Osteoblast (primary cell): ENCODE measurements at regions not wholly inside any gene's neighbourhood (a gene's known extent, or its start where the extent isn't known, plus 50 kb on each side); places are given as distances from the start of the nearest gene placed in this dataset.

Experiments used
- DNase-seq: peaks from one replicate; pipeline ENCODE4 v3.0.0; 2011; ENCODE audit warnings: low spot score, mixed read lengths; ENCODE audit not compliant: insufficient read length; ENCODE audit errors: missing footprints
- H2AFZ ChIP-seq: 2 replicates; pipeline ENCODE4 v1.6.0; 2011; ENCODE audit warnings: mild to moderate bottlenecking, low read length
- H3K27ac ChIP-seq: 2 replicates; pipeline ENCODE4 v1.5.1; 2011; ENCODE audit warnings: mild to moderate bottlenecking, low read depth, low read length, moderate library complexity
- H3K27me3 ChIP-seq: 2 replicates; pipeline ENCODE4 v1.6.0; 2012; ENCODE audit warnings: mild to moderate bottlenecking, control low read depth, inconsistent platforms, low read length, moderate library complexity; ENCODE audit not compliant: insufficient read depth
- H3K36me3 ChIP-seq: 2 replicates; pipeline ENCODE4 v1.5.1; 2011; ENCODE audit warnings: mild to moderate bottlenecking, low read length, control low read depth, moderate library complexity; ENCODE audit not compliant: insufficient read depth
- H3K4me1 ChIP-seq: 2 replicates; pipeline ENCODE4 v1.5.1; 2011; ENCODE audit warnings: mild to moderate bottlenecking, low read length, control low read depth, moderate library complexity; ENCODE audit not compliant: insufficient read depth
- H3K4me2 ChIP-seq: 2 replicates; pipeline ENCODE4 v1.6.0; 2011; ENCODE audit warnings: mild to moderate bottlenecking, low read length; ENCODE audit not compliant: insufficient read depth
- H3K4me3 ChIP-seq: fragments of 200-600 bp; sonication (generic); 3 replicates; pipeline ENCODE4 v1.5.1; 2012; ENCODE audit warnings: mild to moderate bottlenecking, low read length, inconsistent platforms; ENCODE audit not compliant: insufficient read depth
- H3K79me2 ChIP-seq: 2 replicates; pipeline ENCODE4 v1.6.0; 2012; ENCODE audit warnings: mild to moderate bottlenecking, low read length, control low read depth, inconsistent platforms; ENCODE audit not compliant: insufficient read depth
- H3K9me3 ChIP-seq: 2 replicates; pipeline ENCODE4 v1.5.1; 2011; ENCODE audit warnings: low read depth, low read length, control low read depth
- H4K20me1 ChIP-seq: 2 replicates; pipeline ENCODE4 v1.6.0; 2012; ENCODE audit warnings: mild to moderate bottlenecking, low read length, control low read depth; ENCODE audit not compliant: insufficient read depth
- TF ChIP-seq, protein P1 (sequence below): IDR thresholded peaks from 2 replicates; pipeline ENCODE4 v1.5.1; 2011; ENCODE audit warnings: mild to moderate bottlenecking, low read depth, low read length, moderate library complexity; ENCODE audit errors: extremely low read depth

DNA sequence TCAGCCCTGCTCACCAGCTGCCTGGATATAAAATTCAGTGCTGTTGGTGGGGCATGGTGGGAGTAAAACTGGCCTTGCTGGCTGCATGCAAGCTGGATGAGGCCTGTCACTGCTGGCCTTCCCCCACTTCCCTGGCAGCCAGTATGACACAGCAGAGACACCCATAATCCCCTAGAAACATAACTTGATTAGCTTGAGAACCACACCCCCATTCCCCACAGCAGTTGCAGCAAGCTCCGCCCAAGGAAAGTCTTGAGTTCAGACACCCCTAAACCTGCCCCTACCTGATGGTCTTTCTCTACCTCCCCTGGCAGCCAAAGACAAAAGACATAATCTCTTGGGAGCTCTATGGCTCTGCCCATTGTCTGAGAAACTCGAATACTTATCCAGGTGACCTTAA is 405.1 kb upstream of the NECTIN3 start:
- Histone ChIP-seq H3K4me3 (no peak overlapping the region), H3K27ac (no peak overlapping the region), H2AFZ (peak overlapping the region; percentile 47), H3K4me2 (no peak overlapping the region), H3K4me1 (peaks cover 14% of the 10 kb centered on the region), H4K20me1 (no peaks in the 10 kb centered on the region), H3K9me3 (no peaks in the 10 kb centered on the region), H3K36me3 (no peaks in the 10 kb centered on the region), H3K27me3 (no peaks in the 10 kb centered on the region), H3K79me2 (no peaks in the 10 kb centered on the region)
- no peak for DNase-seq
- TF ChIP-seq, protein P1, sequence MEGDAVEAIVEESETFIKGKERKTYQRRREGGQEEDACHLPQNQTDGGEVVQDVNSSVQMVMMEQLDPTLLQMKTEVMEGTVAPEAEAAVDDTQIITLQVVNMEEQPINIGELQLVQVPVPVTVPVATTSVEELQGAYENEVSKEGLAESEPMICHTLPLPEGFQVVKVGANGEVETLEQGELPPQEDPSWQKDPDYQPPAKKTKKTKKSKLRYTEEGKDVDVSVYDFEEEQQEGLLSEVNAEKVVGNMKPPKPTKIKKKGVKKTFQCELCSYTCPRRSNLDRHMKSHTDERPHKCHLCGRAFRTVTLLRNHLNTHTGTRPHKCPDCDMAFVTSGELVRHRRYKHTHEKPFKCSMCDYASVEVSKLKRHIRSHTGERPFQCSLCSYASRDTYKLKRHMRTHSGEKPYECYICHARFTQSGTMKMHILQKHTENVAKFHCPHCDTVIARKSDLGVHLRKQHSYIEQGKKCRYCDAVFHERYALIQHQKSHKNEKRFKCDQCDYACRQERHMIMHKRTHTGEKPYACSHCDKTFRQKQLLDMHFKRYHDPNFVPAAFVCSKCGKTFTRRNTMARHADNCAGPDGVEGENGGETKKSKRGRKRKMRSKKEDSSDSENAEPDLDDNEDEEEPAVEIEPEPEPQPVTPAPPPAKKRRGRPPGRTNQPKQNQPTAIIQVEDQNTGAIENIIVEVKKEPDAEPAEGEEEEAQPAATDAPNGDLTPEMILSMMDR: no peak

DNA sequence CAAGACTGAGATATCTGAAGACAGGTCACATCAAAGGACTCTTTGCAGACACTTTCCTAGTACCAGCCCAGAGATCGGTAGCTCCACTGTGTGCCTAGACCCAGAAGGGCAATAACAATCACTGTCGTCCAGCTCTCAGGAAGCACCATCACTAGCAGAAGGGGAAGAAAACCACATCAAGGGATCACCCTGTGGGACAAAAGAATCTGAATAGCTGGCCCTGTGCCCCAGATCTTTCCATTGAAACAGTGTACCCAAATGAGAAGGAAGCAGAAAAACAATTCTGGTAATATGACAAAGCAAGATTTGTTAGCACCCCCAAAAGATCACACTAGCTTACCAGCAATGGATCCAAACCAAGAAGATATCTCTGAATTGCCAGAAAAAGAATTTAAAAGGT is 404.4 kb upstream of the NECTIN3 start:
- H4K20me1 ChIP-seq: no peaks in the 10 kb centered on the region
- peaks cover 14% of the 10 kb centered on the region for H3K4me1 ChIP-seq
- TF ChIP-seq, protein P1: no peak
- no peaks in the 10 kb centered on the region for H3K27me3 ChIP-seq
- no peak overlapping the region for H3K4me2 ChIP-seq
- H3K36me3 ChIP-seq: no peaks in the 10 kb centered on the region
- no peak overlapping the region for H2AFZ ChIP-seq
- DNase-seq: no peak
- H3K9me3 ChIP-seq: no peaks in the 10 kb centered on the region
- no peak overlapping the region for H3K27ac ChIP-seq
- no peak overlapping the region for H3K4me3 ChIP-seq
- H3K79me2 ChIP-seq: no peaks in the 10 kb centered on the region

DNA sequence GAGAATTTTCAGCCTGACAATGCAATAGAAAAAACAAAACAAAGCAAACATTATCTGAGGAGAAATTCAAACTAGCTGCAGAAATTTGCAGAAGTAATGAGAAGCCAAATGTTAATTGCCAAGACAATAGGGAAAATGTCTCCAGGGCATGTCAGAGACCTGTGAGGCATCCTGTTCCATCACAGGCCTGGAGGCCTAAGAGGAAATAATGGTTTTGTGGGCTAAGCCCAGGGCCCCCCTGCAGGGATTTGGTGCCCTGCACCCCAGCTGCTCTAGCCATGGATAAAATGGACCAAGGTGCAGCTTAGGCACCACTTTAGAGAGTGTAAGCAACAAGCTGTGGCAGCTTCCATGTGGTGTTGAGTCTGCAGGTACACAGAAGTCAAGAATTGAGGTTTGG is 401.2 kb upstream of the NECTIN3 start:
- no peak overlapping the region for H3K27ac ChIP-seq
- H3K27me3 ChIP-seq: no peaks in the 10 kb centered on the region
- TF ChIP-seq, protein P1: no peak
- H3K4me2 ChIP-seq: no peak overlapping the region
- H3K4me1 ChIP-seq: no peaks in the 10 kb centered on the region
- no peaks in the 10 kb centered on the region for H3K36me3 ChIP-seq
- no peaks in the 10 kb centered on the region for H3K9me3 ChIP-seq
- no peaks in the 10 kb centered on the region for H4K20me1 ChIP-seq
- no peak overlapping the region for H3K4me3 ChIP-seq
- DNase-seq: no peak
- no peak overlapping the region for H2AFZ ChIP-seq
- H3K79me2 ChIP-seq: no peaks in the 10 kb centered on the region

DNA sequence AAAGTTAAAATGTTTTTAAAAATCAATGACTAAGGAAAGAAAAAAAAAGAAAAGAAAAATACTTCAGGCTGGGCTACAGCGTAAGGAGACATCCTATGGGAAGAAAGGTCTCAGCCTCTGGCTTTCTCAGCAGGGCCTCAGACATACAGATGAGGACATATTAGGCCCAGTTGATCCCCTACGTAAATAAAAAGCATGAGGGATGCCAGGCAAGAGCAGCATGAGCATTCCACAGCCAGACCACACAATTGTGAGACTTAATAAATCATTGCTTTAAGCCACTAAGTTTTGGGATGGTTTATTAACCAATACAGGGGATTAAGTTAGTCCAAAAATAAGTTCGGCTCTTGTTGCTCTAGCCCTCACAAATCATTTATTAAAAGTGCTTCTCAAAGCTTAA is 394.1 kb upstream of the NECTIN3 start:
- H4K20me1 ChIP-seq: no peaks in the 10 kb centered on the region
- no peak overlapping the region for H3K27ac ChIP-seq
- no peaks in the 10 kb centered on the region for H3K4me1 ChIP-seq
- no peaks in the 10 kb centered on the region for H3K9me3 ChIP-seq
- H3K4me2 ChIP-seq: no peak overlapping the region
- no peaks in the 10 kb centered on the region for H3K27me3 ChIP-seq
- no peak overlapping the region for H3K4me3 ChIP-seq
- H3K79me2 ChIP-seq: no peaks in the 10 kb centered on the region
- H3K36me3 ChIP-seq: no peaks in the 10 kb centered on the region
- TF ChIP-seq, protein P1: no peak
- peak overlapping the region; percentile 56 for H2AFZ ChIP-seq
- DNase-seq: no peak
